ENCODE measurements at regions not wholly inside any gene's neighbourhood (a gene's known extent, or its start where the extent isn't known, plus 50 kb on each side); places are given as distances from the start of the nearest gene placed in this dataset.
A peak's percentile ranks its signal among the peaks of the same experiment; 100 is the strongest.

DNA sequence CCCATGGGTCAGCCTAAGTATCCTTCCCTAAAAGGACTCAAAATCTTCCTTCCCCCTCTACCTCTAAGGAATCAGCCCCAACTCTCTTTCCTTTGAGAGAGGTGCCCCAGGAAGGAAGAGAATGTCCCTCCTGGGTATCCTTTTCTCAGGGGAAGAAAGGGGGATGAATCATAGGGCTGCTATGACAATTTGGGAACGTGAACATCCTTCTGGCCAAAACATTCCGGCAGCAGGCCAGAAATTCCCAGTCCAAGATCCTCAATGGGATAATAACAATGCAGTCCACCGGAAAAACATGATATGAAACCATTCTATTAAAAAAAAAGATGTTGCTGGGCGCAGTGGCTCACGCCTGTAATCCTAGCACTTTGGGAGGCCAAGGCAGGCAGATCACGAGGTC is 50.8 kb upstream of the CACNA2D3 start:
- FAIRE-seq, result no peak
- no peak for DNase-seq (ENCODE audit: low spot score)

DNA sequence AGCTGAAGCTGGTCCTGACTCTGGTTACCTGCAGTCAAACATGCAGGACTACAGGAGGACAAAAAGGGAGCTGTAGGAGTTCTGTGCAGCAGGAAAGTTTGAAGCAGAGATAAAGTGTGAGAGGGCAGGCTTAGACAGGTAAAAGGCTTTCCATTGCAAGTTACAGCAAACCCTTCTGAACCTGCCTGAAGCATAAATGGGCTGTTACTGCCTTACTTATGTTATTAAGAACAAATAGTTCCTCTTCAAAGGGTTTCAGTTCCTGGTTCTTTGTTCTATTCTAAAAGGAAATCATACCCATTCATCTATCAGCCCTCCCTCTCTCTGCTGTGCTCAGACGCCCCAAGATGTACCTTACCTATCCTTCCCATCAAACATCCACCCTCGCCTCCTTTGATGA is 52.4 kb upstream of the CACNA2D3 start:
- FAIRE-seq (no peak), DNase-seq (ENCODE audit: low spot score) (no peak)

DNA sequence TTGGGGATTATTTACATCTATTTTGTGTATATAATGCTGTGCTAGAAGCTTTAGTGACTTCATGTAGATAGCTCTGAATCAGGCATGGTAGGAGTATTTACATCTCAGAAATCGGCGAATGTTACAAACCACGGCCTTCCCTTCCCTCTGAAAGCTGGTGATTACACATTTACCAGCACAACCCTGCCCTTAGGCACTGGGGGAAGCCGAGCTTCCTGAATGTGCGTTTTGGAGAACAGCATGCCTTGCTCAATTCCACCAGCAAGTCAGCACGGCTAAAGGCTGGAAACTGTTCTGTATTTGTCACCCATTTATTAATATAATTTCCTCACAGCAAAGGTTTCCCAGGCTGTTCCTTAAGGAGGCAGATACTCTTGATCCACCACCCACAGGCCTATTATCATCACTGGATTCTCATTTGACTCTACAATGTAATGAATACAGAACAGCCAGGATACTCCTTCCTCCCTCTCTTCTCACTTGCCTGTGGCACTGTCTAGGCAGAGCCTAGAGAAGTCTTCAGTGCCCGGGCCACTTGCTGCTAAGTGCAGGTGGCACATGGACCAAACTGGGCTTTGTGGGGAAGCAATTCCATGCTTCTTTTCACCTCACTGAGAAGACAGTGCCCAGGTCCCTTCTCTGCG is 55.2 kb upstream of the CACNA2D3 start:
- FAIRE-seq (no peak), DNase-seq (ENCODE audit: low spot score) (no peak)

DNA sequence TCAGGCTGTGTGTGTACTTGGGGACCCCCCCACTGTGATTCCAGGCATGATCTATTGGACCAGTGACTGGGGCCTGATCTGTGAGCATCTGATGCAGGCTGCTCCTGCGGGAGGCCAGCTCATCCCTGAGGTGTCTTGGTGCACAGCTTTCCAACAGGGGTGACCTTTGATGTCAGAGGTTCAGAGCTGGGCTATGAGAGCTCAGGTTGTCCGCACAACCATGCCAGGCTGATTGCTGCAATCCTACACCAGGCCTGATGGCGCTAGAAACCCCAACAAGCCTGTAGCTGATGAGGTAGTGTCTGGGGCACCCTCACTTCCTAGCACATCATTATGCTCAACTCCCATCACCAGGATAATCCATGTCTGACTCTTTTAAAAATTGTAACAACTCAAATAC is 56.1 kb upstream of the CACNA2D3 start:
- no peak for FAIRE-seq
- no peak for DNase-seq (ENCODE audit: low spot score)

DNA sequence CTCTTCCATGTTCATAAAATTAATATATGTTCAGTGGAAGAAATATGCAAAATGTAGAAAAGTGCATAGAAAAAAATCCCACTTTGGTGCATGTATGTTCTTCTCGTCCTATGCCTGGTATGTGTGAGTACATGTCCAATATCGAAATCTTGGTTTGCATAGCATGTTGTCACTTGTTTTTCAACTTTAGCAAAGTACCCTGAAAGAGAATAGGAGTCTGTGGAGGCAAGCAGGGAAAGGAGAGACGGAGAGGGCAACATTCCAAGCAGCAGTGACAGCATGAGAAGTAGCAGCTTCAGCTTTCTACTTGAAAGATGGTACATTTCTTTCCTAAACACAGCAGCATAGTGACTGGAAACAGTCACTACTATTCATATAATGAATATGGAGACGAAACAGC is 56.8 kb upstream of the CACNA2D3 start:
- DNase-seq (ENCODE audit: low spot score) (no peak), FAIRE-seq (no peak)

DNA sequence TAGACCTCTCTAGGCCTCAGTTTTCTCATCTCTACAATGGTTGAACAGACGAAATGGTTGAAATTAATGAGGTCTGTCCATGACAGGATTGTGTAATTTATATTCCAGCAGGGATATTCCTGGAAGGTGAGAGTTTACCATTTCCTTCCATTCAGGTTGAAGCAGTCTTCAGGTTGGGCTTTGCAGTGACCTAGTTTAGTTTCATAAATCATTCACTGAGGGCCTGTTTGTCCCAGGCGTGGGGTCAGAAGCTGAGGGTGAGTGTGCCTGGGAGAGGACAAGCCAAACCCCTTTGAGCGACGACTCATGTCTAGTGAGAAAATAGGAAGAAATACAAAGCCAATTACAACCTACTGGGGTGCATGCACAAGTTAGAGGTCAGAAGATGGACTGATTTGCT is 57.2 kb upstream of the CACNA2D3 start:
- FAIRE-seq, result peak; percentile 35
- DNase-seq (ENCODE audit: low spot score), result peak; percentile 24

DNA sequence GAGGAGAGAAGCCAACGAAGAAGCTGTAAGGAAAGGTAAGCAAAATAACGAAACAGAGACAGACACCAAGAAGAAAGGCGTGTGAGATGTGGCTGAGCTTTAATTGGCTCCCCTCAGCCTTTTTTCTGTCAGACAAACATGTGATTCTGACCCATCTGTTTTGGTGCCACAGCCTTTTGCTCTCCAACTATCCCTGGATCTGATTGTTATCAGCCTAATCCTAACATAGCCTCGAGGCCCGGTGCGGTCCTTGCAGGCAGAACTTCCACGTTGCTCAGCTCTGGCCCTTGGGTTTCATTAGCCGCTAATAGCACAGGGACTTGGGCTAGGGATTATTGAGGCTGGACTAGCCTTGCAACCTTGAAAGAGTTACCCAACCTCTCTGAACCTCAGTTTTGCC is 57.9 kb upstream of the CACNA2D3 start:
- DNase-seq (ENCODE audit: low spot score) (no peak), FAIRE-seq (no peak)

DNA sequence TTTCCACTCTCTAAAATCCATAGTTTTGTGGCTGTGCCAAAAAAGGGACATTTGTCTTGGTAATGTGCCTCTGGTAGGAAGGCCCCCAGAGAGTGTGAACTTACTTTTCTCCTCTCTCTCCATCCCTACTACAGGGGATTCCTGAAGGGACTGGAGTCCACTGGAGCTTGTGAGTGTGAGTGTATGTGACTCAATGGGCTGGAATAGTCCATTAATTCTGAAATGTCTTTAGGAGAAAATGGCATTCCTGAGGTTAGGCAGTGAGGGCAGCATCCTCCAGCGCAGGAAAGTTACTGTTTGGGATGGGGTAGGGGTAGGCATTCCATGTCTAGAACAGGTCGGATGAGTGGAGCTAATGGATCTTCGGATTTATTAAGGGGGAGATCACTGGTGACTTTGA is 59.8 kb upstream of the CACNA2D3 start:
- DNase-seq (ENCODE audit: low spot score) (no peak), FAIRE-seq (no peak)

DNA sequence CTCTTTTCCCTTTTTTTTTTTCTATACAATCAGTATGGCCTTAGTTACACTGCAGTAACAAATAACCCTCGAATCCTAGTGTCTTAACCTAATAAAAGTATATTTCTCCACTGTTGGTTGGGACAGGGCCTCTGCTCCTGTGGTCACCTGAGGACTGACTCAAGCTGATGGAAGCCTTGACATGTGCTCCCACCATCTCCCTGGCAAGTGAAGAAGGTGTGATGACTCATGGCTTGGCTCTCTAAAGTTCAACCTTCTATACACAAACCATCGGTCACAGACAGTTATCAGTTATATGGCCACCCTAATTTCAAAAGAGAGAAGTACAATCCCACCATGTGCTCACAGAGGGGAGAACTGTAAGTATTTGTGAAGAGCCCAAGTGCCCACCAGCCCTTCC is 65.8 kb upstream of the CACNA2D3 start:
- DNase-seq (ENCODE audit: low spot score), result peak; percentile 62
- FAIRE-seq, result peak; percentile 85

DNA sequence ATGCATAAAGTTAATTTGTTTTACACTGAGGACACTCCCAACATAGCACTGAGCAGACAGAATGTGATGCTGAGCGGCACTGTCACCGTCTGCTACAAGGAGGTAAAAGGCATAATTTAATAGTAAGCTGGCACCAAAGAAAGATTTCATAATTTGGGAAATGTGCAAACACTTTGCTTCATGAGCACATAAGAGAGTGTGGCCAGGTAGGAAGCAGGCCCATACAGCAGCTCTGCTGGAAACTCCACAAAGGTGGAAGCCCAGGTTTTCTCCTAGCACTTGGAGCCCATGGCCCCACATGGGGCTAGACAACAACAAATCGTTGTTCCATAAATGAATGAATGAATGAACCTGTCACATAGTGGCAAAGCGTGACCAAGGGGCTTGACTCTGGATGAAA is 68.5 kb upstream of the CACNA2D3 start:
- DNase-seq (ENCODE audit: low spot score) (no peak), FAIRE-seq (no peak)

DNA sequence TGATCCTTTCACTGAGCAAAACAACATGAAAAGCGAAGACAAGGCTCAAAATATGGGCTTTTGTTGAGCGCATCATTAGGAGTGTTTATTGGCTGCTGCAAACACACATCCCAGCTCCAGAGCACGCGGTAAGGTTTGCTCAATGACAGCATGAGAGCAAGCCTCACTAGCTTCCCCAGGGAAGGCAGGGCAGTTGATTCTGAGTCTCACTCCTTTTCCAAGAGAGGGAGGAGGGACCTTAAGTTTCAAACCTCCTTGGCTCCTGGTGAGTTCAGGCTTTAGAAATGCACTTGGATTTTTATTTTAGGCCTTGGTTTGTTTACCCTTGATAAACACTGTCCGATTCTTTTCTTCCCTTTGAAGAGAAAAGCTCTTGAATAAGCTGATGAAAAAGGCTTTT is 69.1 kb upstream of the CACNA2D3 start:
- FAIRE-seq, result no peak
- no peak for DNase-seq (ENCODE audit: low spot score)

DNA sequence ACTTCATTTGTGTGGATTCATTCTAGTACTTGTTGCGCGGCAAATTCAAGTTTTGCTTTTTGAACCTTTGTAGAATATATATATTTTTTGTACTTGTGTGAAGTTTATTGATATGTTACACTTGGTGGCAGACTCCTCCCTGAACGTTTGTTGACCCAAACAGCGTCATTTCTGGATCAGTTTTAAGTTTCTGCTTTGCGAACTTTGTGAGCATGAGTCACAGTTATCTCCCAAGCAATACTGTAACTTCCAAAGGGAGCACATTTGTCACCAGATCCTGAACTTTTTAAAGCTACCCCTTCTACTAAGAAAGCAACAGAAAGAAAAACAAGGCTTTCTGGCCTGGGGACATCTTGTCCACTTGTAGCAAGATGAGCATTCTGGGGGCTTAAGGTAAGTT is 74.8 kb upstream of the CACNA2D3 start:
- FAIRE-seq (no peak), DNase-seq (ENCODE audit: low spot score) (peak; percentile 17)

DNA sequence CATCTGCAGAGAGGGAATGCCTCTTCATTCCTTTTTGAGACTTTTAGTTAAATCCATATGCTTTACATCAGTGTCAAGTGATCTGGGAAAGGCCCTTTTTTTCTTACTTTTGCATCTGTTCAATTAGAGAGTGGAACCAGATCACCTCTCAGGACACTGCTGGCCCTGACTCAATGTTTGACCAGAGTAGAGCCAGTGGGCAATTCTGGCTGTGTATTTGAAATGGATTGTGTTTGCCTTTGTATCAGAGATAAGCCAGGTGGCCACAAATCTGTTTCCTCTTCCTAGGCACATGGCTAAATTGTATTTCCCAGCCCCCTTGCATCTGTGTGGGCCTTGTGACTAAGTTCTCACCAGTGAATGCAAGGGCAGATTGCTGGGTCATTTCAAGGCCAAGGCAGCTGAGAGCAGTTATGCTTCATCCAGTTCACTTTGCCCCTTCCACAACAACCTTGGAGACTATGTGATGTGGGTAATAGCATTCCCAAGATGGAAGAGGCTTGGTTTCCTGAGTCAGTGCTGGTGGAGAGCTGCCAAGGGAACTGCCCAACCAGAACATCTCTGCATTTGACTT is 75.6 kb upstream of the CACNA2D3 start:
- DNase-seq (ENCODE audit: low spot score) (peak; percentile 96), FAIRE-seq (peak; percentile 98)

DNA sequence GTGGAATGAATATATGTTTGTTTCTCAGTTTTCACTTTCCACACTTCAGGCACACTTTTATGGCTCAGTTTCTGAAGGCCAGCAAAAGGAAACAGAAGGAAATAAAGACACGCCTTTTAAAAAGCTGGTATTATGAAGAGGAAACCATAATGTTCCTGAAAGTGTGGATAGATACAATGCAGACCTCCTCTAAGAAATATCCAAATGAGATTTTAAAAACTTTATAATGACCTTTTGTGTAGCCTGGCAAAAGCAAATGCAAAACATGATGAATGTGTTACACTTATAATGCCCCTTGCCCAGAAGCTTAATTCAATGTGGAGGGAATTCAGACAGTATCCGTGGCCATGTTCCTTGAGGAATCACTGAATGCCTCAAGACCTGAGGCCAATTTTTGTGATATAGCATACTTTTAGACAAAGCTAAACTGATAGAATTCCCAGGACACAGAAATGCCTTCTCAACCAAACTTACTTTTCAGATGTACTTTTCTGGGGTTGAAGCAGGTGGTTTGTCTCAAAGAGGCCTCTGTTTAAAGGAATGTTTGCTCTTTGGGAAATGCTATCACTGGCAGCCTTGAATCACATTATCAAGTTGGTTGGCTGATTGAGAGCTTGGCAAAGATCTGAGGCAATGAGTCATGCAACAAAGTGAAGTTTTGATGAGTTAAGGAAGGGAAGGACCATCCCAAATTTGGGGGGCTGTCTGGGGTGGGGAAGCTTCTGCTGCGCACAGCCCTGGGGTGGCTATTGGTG is 77.1 kb upstream of the CACNA2D3 start:
- no peak for FAIRE-seq
- no peak for DNase-seq (ENCODE audit: low spot score)

DNA sequence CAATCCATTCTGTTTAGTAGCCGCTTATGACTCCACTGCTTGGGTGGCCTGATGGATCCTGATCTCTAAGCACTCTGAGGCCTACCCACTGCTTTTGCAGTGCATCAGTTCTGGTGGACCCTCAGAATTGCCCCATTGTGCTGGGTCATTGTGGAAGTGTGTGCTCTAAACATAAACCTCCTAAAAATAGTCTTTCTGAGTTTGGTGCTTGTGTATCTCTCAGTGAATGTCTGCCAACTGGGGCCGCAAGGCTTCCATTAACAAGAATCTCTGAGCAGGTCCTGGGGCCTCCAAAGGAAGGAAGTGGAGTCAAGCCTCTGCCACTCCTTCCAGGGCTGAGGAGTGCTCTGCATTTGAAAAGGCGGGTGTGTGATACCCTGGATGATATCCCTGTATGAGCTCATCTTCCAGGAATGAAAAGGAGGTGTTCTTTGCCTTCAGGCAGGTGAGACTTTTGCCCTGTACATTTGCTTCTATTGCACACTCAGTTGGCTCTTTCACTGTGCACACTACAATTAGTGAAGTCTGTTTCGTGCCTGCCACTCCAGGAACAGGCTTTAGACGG is 80.0 kb upstream of the CACNA2D3 start:
- FAIRE-seq, result no peak

DNA sequence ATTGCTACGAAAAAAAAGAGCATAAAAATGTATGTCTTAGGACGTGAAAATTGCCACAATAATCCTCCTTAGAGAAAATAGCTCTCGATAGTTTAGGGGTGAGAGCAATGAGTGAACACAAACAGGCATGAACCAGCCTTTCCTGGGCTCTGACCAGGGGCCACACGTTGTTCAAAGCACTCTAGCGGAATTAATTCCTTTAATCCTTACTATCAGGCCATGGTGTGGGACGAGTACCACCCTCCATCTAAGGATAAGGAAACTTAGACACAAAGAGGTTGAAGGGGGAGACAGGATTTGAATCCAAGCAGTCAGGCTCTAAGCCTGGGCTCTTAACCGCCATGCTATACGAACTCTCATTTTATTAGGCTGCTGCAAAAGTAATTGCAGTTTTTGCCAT is 81.9 kb upstream of the CACNA2D3 start:
- DNase-seq (ENCODE audit: low spot score) (no peak), FAIRE-seq (no peak)

More for the DNA sequence above, 80.0 kb upstream of the CACNA2D3 start:
- DNase-seq (ENCODE audit: low spot score), result no peak

DNA sequence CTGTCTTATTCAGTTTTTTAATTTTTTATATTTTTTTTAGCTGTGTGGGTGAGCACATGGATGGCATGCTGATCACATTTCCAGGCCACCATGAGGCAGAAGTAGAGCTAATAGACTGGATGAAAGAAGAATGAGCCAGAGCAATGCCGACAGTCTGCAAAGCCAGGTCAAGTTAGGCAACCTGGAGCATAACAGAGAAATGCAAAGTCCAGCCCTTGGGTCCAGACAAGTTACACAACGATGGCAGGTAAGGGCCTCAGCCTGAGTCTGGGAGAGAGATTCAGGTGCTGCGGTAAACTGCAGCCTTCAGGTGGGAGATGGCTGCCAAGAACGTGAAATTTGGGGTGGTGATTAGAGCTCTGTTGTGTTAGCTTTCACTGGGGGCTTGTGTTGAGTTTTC is 84.0 kb upstream of the CACNA2D3 start:
- no peak for DNase-seq (ENCODE audit: low spot score)
- FAIRE-seq, result no peak

DNA sequence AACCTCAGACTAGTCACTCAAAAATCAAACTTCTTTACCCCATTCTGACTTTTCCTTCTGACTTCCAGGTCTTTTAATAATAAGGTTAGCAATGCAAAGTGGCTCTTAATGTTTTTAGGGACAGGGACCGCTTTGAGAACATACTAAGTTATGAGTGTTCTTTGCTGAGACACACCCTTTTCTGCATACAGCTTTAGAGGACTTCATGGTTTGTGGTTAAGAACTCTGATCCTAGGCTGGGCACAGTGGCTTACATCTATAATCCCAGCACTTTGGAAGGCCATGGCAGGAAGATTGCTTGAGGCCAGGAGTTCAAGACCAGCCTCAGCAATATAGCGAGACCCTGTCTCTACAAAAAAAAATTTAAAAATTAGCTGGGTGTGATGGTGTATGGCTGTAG is 85.8 kb upstream of the CACNA2D3 start:
- FAIRE-seq (no peak), DNase-seq (ENCODE audit: low spot score) (no peak)

DNA sequence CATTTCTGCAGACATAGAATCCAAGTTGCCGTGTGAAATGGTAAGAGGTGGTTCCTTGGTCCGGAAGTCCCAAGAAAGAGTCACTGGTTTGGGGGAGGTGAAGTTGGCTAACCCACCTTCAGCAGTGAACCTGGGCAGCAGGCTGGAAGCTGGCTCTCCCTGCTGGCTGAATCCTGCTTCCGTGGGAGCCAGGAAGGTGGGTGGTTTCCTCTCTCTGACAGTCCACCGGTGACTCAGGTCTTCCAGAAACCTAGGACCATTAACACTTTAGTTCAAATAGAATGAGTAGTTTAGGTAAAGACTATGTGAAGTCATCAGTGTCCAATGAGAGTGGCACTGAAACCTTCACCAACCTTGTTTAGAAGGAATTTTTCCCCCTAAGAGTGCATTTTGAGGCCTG is 87.4 kb upstream of the CACNA2D3 start:
- DNase-seq (ENCODE audit: low spot score) (peak; percentile 17), FAIRE-seq (no peak)

DNA sequence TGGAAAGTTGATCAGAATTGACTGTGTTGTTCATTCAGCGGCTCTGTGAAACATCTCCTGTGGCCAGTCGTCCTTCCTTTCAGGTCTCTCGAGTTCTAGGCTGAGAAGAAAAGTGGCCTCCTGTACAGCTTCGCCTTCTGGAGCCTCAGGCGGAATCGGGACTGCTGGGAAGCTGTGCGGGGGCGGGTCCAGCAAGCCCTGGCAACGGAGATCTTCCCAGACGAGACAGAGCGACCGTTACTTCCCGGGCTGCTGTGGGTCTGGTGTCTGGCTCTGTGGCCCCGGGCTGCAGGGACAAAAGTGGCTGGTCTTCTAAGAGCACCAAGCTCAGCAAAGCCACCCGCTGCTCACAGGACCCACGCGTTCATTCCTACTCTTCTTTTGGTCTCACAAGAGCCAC is 88.6 kb upstream of the CACNA2D3 start:
- FAIRE-seq (no peak), DNase-seq (ENCODE audit: low spot score) (no peak)

DNA sequence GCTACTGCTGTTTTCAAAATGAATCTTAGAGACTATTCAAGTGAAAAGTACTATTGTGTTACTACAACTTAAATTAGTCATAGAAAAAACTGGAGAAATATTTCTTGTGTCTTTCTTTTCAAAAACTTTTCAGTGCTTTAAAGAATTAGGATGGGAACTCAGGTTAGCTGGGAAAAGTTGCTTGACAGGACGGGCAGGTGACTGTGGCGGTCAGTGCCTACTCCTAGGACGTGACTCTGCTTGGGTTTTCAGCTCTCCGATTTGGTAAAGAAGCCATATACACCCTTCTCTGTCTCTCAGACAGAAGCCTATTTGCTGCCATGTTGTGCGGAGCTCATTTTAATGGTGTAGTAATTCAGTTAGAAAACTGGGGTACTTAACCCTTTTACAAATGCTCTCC is 89.8 kb upstream of the CACNA2D3 start:
- no peak for FAIRE-seq
- DNase-seq (ENCODE audit: low spot score), result no peak

DNA sequence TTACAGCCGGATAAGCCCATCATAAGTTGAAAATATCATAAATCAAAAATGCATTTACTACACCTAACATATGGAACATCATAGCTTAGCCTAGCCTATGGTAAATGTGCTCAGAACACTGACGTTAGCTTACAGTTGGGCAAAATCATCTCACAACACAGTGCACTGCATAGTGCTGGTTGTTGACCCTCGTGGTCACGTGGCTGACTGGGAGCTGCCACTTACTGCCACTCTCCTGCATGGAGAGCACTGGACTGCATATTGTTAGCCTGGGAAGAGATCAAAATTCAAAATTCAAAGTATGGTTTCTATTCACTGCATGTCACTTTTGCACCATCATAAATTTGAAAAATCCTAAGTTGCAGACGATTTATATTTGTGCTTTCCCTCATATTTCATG is 94.0 kb upstream of the CACNA2D3 start:
- FAIRE-seq (no peak), DNase-seq (ENCODE audit: low spot score) (no peak)

DNA sequence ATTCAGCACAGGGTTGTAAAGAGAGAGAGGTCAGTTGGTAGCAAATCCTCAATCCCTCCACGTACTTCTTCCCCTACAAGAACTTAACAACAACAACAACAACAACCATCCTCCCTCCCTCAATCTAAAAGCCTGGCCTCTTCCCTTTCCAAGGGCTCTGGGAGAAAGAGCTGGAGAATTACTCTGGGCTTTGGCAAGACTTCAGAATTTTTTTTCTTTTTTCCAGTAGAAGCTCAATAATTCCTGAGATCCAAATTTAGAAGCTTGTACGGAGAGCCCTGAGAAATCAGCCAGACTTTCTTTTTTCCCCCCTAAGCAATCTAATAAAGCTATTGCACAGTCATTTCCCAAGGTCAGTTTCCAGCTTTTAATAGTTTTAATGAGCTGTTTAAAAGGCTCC is 95.8 kb upstream of the CACNA2D3 start:
- DNase-seq (ENCODE audit: low spot score), result no peak
- no peak for FAIRE-seq
